ENCODE measurements at regions not wholly inside any gene's neighbourhood (a gene's known extent, or its start where the extent isn't known, plus 50 kb on each side); places are given as distances from the start of the nearest gene placed in this dataset.

DNA sequence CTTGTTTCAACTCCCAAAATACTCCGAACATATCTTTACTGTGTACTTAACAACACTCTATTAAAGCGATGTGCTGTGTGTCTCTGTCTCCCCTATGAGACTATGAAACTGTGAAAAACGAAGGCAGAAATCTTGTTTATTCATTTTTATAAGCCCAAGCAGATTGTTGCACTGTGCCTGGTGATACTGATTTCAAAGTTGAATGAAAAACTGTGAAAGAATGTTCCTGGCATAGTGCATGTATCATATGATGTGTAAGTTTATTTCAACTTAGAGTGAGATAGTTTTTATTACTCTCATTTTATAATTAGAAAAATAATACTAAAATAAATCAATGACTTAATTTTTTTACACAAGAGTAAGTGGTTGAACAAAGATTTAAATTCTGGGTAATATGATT, 471.9 kb upstream of the PCDH15 start:
- TF ChIP-seq, protein P1, sequence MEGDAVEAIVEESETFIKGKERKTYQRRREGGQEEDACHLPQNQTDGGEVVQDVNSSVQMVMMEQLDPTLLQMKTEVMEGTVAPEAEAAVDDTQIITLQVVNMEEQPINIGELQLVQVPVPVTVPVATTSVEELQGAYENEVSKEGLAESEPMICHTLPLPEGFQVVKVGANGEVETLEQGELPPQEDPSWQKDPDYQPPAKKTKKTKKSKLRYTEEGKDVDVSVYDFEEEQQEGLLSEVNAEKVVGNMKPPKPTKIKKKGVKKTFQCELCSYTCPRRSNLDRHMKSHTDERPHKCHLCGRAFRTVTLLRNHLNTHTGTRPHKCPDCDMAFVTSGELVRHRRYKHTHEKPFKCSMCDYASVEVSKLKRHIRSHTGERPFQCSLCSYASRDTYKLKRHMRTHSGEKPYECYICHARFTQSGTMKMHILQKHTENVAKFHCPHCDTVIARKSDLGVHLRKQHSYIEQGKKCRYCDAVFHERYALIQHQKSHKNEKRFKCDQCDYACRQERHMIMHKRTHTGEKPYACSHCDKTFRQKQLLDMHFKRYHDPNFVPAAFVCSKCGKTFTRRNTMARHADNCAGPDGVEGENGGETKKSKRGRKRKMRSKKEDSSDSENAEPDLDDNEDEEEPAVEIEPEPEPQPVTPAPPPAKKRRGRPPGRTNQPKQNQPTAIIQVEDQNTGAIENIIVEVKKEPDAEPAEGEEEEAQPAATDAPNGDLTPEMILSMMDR (IDR thresholded peaks at IDR 0.05): no peak
- TF ChIP-seq POLR2A (IDR thresholded peaks at IDR 0.05) (no peak), POLR2AphosphoS5 (IDR thresholded peaks at IDR 0.05; ENCODE audit: insufficient read depth in 1 of 2, low read depth in 1 of 2) (no peak)

Measured in vagina (tissue), 2 donors.